ENCODE measurements at regions not wholly inside any gene's neighbourhood (a gene's known extent, or its start where the extent isn't known, plus 50 kb on each side); places are given as distances from the start of the nearest gene placed in this dataset.

GRCh38 chr12:65699251-65699650 is 125.0 kb upstream of the HMGA2 start (continued):
- TF ChIP-seq POLR2AphosphoS5 (IDR thresholded peaks at IDR 0.05; ENCODE audit: low read depth, low read length) = no peak

GRCh38 chr12:65703176-65703575 is 121.1 kb upstream of the HMGA2 start:
- ChIA-PET POLR2A (no interaction called here), CTCF (no interaction called here), RAD21 (ENCODE audit: low non-redundant PET in 1 of 2, low total read pairs in 2 of 2, uncharacterized antibody in 2 of 2, unreplicated experiment in 2 of 2) (no interaction called here)
- Histone ChIP-seq H3K4me3 (replicated peaks in 1 of 2; ENCODE audit: low read depth in 1 of 2, low read length in 2 of 2) (no peak overlapping the region), H3K27ac (ENCODE audit: low read depth, low read length) (no peak overlapping the region), H3K4me2 (ENCODE audit: low read length) (no peak overlapping the region), H3K79me2 (ENCODE audit: insufficient read depth, low read length) (no peaks in the 10 kb centered on the region), H3K4me1 (ENCODE audit: control insufficient read depth in 1 of 2, insufficient read depth in 2 of 2, low read length in 2 of 2) (peaks cover 17 to 20% of the 10 kb centered on the region in 2 experiments), H2AFZ (ENCODE audit: low read depth, low read length, poor library complexity, severe bottlenecking) (peak overlapping the region; percentile 37), H4K20me1 (ENCODE audit: insufficient read depth) (no peaks in the 10 kb centered on the region), H3K27me3 (ENCODE audit: insufficient read depth, low read length) (no peaks in the 10 kb centered on the region), H3K36me3 (ENCODE audit: control insufficient read depth in 1 of 2, insufficient read depth in 2 of 2, low read length in 2 of 2) (no peaks in the 10 kb centered on the region; a peak in 1 of 4 replicates), H3K9me2 (ENCODE audit: insufficient read depth) (no peaks in the 10 kb centered on the region), H3K9ac (ENCODE audit: low read length) (no peak overlapping the region), H3K9me3 (ENCODE audit: control insufficient read depth in 1 of 2, insufficient read depth in 1 of 2, low read depth in 1 of 2, low read length in 2 of 2) (peaks cover 0 to 3% of the 10 kb centered on the region in 2 experiments; a peak in 1 of 4 replicates)
- BruUV-seq (replicated peaks) = no TSS peak
- intact Hi-C loops (cut with micrococcal nuclease) = no loop called here
- no peak for DNase-seq (ENCODE audit: low read depth, low spot score)
- ATAC-seq = no peak
- no peak for TF ChIP-seq FOSL1 (IDR thresholded peaks at IDR 0.05; ENCODE audit: low read depth)
- no peak for TF ChIP-seq POLR2A (IDR thresholded peaks at IDR 0.05; ENCODE audit: borderline replicate concordance, extremely low read depth, insufficient read depth, insufficient read length)
- no peak for TF ChIP-seq RAD21 (IDR thresholded peaks at IDR 0.05; ENCODE audit: low read depth)
- TF ChIP-seq CTCF (IDR thresholded peaks at IDR 0.05 in 2 of 3, conservative IDR thresholded peaks at IDR 0.05 in 1 of 3; ENCODE audit: borderline replicate concordance in 1 of 3, insufficient read depth in 1 of 3, low read depth in 2 of 3, low read length in 2 of 3) = no peak
- no peak for TF ChIP-seq ZNF274 (IDR thresholded peaks at IDR 0.05; ENCODE audit: low read depth, low read length)
- TF ChIP-seq EGR1 (IDR thresholded peaks at IDR 0.05; ENCODE audit: low read depth) = no peak
- TF ChIP-seq YY1 (IDR thresholded peaks at IDR 0.05; ENCODE audit: extremely low read depth, insufficient replicate concordance, low read depth, low read length) = no peak
- TF ChIP-seq JUND (IDR thresholded peaks at IDR 0.05) = no peak
- TF ChIP-seq MAX (IDR thresholded peaks at IDR 0.05) = no peak
- no peak for TF ChIP-seq EZH2 (IDR thresholded peaks at IDR 0.05)
- TF ChIP-seq ELF1 (IDR thresholded peaks at IDR 0.05; ENCODE audit: borderline replicate concordance, low read depth) = no peak
- no peak for TF ChIP-seq EZH2phosphoT487 (IDR thresholded peaks at IDR 0.05; ENCODE audit: borderline replicate concordance)
- TF ChIP-seq REST (IDR thresholded peaks at IDR 0.05; ENCODE audit: low read depth) = no peak
- no peak for TF ChIP-seq ATF3 (IDR thresholded peaks at IDR 0.05)

Data from HCT116 (cell line).